Mucosa of descending colon (tissue), 3 donors: ENCODE measurements at regions not wholly inside any gene's neighbourhood (a gene's known extent, or its start where the extent isn't known, plus 50 kb on each side); places are given as distances from the start of the nearest gene placed in this dataset.

ENCODE experiments used
- ATAC-seq: fragments of 200-7000 bp; cut with Tn5 transposase; one replicate; pipeline ENCODE4 v1.9.1; 2020; ENCODE audit warnings: mild to moderate bottlenecking, moderate library complexity
- DNase-seq, 3 donors: peaks; one replicate each; pipeline ENCODE4 v3.0.0-alpha.2; 2020
- H3K36me3 ChIP-seq: fragments of 200-600 bp; one replicate; pipeline ENCODE4 v1.8.0; 2021; ENCODE audit warnings: low read depth, mild to moderate bottlenecking
- H3K4me1 ChIP-seq: fragments of 200-600 bp; one replicate; pipeline ENCODE4 v1.8.0; 2021; ENCODE audit warnings: low read depth, mild to moderate bottlenecking
- H3K4me3 ChIP-seq: fragments of 200-600 bp; one replicate; pipeline ENCODE4 v1.8.0; 2021; ENCODE audit warnings: mild to moderate bottlenecking
- H3K9me3 ChIP-seq: fragments of 200-600 bp; one replicate; pipeline ENCODE4 v1.8.0; 2021; ENCODE audit warnings: mild to moderate bottlenecking
- intact Hi-C, 2 donors: fragments of 100-400 bp; cut with DNase I in 1 of 2; cut with micrococcal nuclease in 1 of 2; formaldehyde crosslinking; loops; one replicate each; pipeline versions ENCODE4 v1.11.0 to v1.11.1; 2022; cut with DNase I, micrococcal nuclease
- TF ChIP-seq, protein P1 (sequence below): fragments of 200-600 bp; IDR thresholded peaks from one replicate; pipeline ENCODE4 v1.8.0; 2022; ENCODE audit warnings: antibody characterized with exemption, mild to moderate bottlenecking
- donor health status: DM: no; HTN: no; CAD: no; lungs with moderate emphysema.
- donor health status: DM: no; HTN: no; CAD: no.
- donor health status: DM: no; HTN: yes; CAD: no.

DNA sequence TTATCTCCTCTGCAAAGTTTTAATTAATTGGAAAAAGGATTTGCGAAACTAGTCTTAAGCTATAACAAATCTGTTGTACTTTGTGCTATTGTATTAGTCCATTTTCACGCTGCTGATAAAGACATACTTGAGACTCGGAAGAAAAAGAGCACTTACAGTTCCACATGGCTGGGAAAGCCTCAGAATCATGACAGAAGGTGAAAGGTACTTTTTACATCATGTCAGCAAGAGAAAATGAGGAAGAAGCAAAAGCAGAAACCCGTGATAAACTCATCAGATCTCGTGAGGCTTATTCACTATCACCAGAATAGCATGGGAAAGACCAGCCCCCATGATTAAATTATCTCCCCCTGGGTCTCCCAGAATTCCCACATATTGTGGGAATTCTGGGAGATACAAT, 118.1 kb upstream of the PRKD1 start:
- TF ChIP-seq, protein P1, sequence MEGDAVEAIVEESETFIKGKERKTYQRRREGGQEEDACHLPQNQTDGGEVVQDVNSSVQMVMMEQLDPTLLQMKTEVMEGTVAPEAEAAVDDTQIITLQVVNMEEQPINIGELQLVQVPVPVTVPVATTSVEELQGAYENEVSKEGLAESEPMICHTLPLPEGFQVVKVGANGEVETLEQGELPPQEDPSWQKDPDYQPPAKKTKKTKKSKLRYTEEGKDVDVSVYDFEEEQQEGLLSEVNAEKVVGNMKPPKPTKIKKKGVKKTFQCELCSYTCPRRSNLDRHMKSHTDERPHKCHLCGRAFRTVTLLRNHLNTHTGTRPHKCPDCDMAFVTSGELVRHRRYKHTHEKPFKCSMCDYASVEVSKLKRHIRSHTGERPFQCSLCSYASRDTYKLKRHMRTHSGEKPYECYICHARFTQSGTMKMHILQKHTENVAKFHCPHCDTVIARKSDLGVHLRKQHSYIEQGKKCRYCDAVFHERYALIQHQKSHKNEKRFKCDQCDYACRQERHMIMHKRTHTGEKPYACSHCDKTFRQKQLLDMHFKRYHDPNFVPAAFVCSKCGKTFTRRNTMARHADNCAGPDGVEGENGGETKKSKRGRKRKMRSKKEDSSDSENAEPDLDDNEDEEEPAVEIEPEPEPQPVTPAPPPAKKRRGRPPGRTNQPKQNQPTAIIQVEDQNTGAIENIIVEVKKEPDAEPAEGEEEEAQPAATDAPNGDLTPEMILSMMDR, result no peak
- Histone ChIP-seq H3K4me3 (no peak overlapping the region), H3K4me1 (no peaks in the 10 kb centered on the region), H3K9me3 (no peaks in the 10 kb centered on the region), H3K36me3 (no peaks in the 10 kb centered on the region)
- intact Hi-C loops, result no loop called here
- ATAC-seq (no peak), DNase-seq (no peak)

DNA sequence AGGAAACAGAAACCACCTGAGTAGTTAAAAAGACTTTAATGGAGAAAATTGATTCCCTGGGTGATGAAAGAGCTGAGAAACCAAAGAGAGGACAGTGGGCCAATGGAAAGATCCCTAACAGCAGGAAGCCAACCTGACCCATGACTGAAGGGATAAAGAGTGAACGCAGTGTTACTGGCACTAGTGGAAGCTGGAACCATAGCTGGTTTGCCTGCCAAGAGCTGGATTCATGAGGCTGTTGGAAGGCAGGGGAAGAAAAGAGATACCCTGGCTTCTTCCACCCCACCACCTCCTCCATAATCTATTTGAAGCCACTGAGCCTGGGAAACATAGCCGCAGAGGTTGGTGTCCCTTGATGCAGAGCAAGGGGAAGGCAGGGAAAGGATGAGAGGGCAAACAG, 125.5 kb upstream of the PRKD1 start:
- no peak for ATAC-seq
- TF ChIP-seq, protein P1, result no peak
- Histone ChIP-seq H3K4me3 (no peak overlapping the region), H3K4me1 (no peaks in the 10 kb centered on the region), H3K9me3 (no peaks in the 10 kb centered on the region), H3K36me3 (no peaks in the 10 kb centered on the region)
- intact Hi-C loops, result no loop called here
- no peak for DNase-seq

DNA sequence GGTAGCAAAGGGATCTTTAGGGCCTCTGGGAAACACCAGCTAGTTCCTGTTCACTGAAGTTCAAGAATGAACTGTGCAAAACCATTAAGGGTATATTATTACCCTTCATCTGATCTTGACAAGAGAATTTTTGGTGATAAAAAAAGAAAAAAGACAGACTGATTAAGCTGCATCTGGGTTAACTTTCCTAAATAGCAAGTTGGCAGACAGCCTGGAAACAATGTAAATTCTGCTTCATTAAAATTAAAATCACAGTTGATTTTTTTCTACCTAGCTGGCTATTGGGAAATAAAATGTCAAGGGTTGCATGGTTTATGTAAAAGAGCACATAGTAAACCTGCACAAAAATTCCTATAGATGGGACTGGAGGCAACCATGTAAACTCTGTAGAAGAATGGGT, 126.6 kb upstream of the PRKD1 start:
- no peak for ATAC-seq
- TF ChIP-seq, protein P1, result no peak
- Histone ChIP-seq H3K4me1 (no peaks in the 10 kb centered on the region), H3K9me3 (no peaks in the 10 kb centered on the region), H3K36me3 (no peaks in the 10 kb centered on the region), H3K4me3 (no peak overlapping the region)
- no peak for DNase-seq
- intact Hi-C loops, result no loop called here

DNA sequence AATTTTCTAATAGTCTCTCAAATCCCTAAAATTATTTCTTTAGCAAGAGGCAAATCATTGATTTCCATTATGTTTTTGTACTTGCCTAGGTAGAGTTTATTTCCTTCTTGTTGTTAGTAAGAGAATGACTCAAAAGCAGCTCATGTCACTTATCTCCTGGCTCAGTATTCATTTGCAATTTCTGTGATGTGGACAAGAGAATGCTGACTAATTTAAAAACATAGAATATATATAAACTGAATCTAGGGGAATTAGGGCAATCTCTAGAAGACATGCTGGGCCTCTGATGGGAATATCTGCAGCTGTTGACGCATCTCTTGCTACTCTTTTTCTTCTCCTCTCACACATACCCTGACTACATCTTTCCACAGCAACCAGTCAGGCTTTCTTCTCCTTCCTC, 130.8 kb upstream of the PRKD1 start:
- TF ChIP-seq, protein P1, result no peak
- ATAC-seq (no peak), DNase-seq (no peak)
- no peaks in the 10 kb centered on the region for H3K9me3 ChIP-seq
- no peaks in the 10 kb centered on the region for H3K36me3 ChIP-seq
- intact Hi-C loops, result no loop called here
- H3K4me1 ChIP-seq, result no peaks in the 10 kb centered on the region
- H3K4me3 ChIP-seq, result no peak overlapping the region

DNA sequence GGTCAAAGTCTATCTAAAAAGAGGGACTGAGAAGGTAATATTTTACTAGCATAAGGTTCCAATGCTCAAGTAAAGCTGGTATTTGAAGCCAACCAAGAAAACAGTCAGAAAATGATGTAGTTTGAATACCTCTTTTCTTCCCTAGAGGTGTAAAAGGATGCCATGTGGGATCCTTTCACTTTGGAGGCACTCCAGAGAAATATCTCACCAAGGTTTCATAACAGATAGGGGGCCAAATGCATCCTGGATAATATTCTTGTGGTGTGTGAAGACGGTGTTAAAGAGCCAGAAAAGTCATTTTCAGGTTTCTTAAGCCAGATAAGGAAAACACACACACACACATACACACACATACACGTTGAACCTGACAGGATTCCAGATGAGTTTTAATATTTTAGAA, 136.1 kb upstream of the PRKD1 start:
- TF ChIP-seq, protein P1, result no peak
- ATAC-seq (no peak), DNase-seq (no peak)
- no peaks in the 10 kb centered on the region for H3K4me1 ChIP-seq
- H3K36me3 ChIP-seq, result no peaks in the 10 kb centered on the region
- intact Hi-C loops, result no loop called here
- H3K9me3 ChIP-seq, result no peaks in the 10 kb centered on the region
- no peak overlapping the region for H3K4me3 ChIP-seq

DNA sequence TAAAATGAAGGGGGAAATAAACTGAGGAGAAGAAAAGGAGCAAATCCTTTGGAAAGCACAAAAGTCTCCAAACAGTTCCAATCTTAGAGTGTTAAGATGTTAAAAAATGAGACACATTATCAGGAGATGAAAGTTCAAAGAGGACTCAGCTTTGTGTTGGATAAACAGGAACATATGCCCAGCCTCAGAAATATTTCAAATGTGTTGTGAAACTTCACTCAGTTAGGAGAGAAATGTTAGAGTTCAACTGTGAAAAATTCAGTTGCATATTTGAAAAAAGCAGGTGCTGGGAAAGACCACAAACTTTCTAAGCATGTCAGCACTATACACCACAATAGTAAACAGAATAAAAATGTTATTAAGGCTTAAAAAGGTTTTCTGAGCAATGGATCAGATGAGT, 136.8 kb upstream of the PRKD1 start:
- TF ChIP-seq, protein P1, result no peak
- no peak overlapping the region for H3K4me3 ChIP-seq
- H3K4me1 ChIP-seq, result no peaks in the 10 kb centered on the region
- H3K36me3 ChIP-seq, result no peaks in the 10 kb centered on the region
- no peak for DNase-seq
- intact Hi-C loops, result no loop called here
- ATAC-seq, result no peak
- no peaks in the 10 kb centered on the region for H3K9me3 ChIP-seq
